Keratinocyte (primary cell): ENCODE measurements at regions not wholly inside any gene's neighbourhood (a gene's known extent, or its start where the extent isn't known, plus 50 kb on each side); places are given as distances from the start of the nearest gene placed in this dataset.

Source experiments
- DNase-seq: peaks from one replicate; pipeline ENCODE4 v3.0.0-alpha.2; 2011; ENCODE audit warnings: low read depth, missing footprints, low spot score
- FAIRE-seq: peaks from 2 replicates; lab custom pipeline; 2011; peaks lifted over from hg19 to GRCh38; lab: Jason Lieb, UNC
- H2AFZ ChIP-seq: 2 replicates; pipeline ENCODE4 v1.6.0; 2012; ENCODE audit warnings: low read length, control low read depth, inconsistent platforms; ENCODE audit not compliant: control insufficient read depth
- H3K27ac ChIP-seq: 2 replicates; pipeline ENCODE4 v1.5.1; 2011; ENCODE audit warnings: low read length; ENCODE audit not compliant: control insufficient read depth, insufficient read depth
- H3K27me3 ChIP-seq: 3 replicates; pipeline ENCODE4 v1.6.0; 2011; ENCODE audit warnings: low read length; ENCODE audit not compliant: control insufficient read depth, insufficient read depth; ENCODE audit errors: extremely low read depth
- H3K36me3 ChIP-seq, 2 experiments: 2 replicates in 1 of 2; 3 replicates in 1 of 2; pipeline ENCODE4 v1.5.1; 2011; ENCODE audit warnings: low read length in 2 of 2, mild to moderate bottlenecking in 1 of 2; ENCODE audit not compliant: control insufficient read depth in 2 of 2, insufficient read depth in 2 of 2; ENCODE audit errors: extremely low read depth in 1 of 2
- H3K4me1 ChIP-seq: 3 replicates; pipeline ENCODE4 v1.5.1; 2011; ENCODE audit warnings: low read length; ENCODE audit not compliant: control insufficient read depth, insufficient read depth; ENCODE audit errors: extremely low read depth
- H3K4me2 ChIP-seq: 3 replicates; pipeline ENCODE4 v1.6.0; 2011; ENCODE audit warnings: low read depth, low read length; ENCODE audit not compliant: control insufficient read depth, insufficient read depth; ENCODE audit errors: extremely low read depth
- H3K4me3 ChIP-seq, 3 experiments: fragments of 200-600 bp in 1 of 3; sonication (generic) in 1 of 3; 2 replicates in 2 of 3; 3 replicates in 1 of 3; pipeline ENCODE4 v1.5.1; 2011 to 2016; ENCODE audit warnings: low read length in 3 of 3, mild to moderate bottlenecking in 3 of 3, control low read depth in 2 of 3, inconsistent platforms in 1 of 3, low read depth in 1 of 3, mixed read lengths in 1 of 3, mixed run types in 1 of 3, moderate library complexity in 1 of 3; ENCODE audit not compliant: control insufficient read depth in 2 of 3, insufficient read depth in 2 of 3; ENCODE audit errors: extremely low read depth in 1 of 3
- H3K79me2 ChIP-seq: 2 replicates; pipeline ENCODE4 v1.6.0; 2012; ENCODE audit warnings: low read length; ENCODE audit not compliant: control insufficient read depth, insufficient read depth
- H3K9ac ChIP-seq: 3 replicates; pipeline ENCODE4 v1.6.0; 2011; ENCODE audit warnings: low read length; ENCODE audit not compliant: control insufficient read depth, insufficient read depth; ENCODE audit errors: extremely low read depth
- H3K9me1 ChIP-seq: 3 replicates; pipeline ENCODE4 v1.6.0; 2011; ENCODE audit warnings: low read length; ENCODE audit not compliant: control insufficient read depth, insufficient read depth; ENCODE audit errors: extremely low read depth
- H3K9me3 ChIP-seq: 2 replicates; pipeline ENCODE4 v1.5.1; 2012; ENCODE audit warnings: low read depth, low read length; ENCODE audit not compliant: control insufficient read depth
- H4K20me1 ChIP-seq: 3 replicates; pipeline ENCODE4 v1.6.0; 2011; ENCODE audit warnings: low read length; ENCODE audit not compliant: control insufficient read depth, insufficient read depth; ENCODE audit errors: extremely low read depth
- EZH2 ChIP-seq: IDR thresholded peaks from one replicate; pipeline ENCODE4 v1.6.1; 2012; ENCODE audit warnings: inconsistent platforms, mild to moderate bottlenecking, low read length, moderate library complexity
- dilution Hi-C: fragments of 300-500 bp; cut with MboI; formaldehyde crosslinking; loops from one replicate; pipeline ENCODE4 v1.7.0; 2020; ENCODE audit warnings: low sequenced_read_pairs; ENCODE audit not compliant: extremely low pct_ligation_motif_present
- TF ChIP-seq, protein P1 (sequence below), 3 experiments: IDR thresholded peaks in 1 of 3; conservative IDR thresholded peaks in 1 of 3; optimal IDR thresholded peaks in 1 of 3; 2 replicates in 2 of 3; 3 replicates in 1 of 3; pipeline versions ENCODE3 to v1.5.1; 2011; ENCODE audit warnings: low read length in 3 of 3, mild to moderate bottlenecking in 3 of 3, moderate library complexity in 2 of 3, control low read depth in 1 of 3, inconsistent platforms in 1 of 3; ENCODE audit not compliant: insufficient read depth in 2 of 3; ENCODE audit errors: extremely low read depth in 1 of 3

DNA sequence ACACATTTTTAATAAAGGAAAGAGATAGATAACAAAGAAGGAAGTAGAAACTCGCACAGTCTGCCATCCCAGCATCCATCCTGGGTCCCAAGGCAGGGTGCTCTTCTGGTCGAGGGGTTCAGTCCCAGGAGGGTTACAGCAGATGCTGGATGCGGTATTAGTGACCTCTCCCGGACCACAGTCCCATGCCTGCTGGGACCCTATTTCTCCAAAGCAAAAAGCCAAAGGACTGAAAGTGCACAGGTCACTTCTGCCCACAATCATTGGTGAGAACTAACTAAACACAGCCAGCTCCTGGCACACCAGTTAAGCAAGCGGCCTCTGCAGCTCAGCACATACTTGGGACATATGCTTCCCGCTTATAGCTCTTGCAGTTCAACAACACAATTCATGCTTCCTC is 96.1 kb upstream of the HABP2 start:
- no peaks in the 10 kb centered on the region for H3K9me1 ChIP-seq
- dilution Hi-C loops, result no loop called here
- no peaks in the 10 kb centered on the region for H3K4me1 ChIP-seq
- no peaks in the 10 kb centered on the region for H3K36me3 ChIP-seq
- TF ChIP-seq EZH2, result no peak
- TF ChIP-seq, protein P1, sequence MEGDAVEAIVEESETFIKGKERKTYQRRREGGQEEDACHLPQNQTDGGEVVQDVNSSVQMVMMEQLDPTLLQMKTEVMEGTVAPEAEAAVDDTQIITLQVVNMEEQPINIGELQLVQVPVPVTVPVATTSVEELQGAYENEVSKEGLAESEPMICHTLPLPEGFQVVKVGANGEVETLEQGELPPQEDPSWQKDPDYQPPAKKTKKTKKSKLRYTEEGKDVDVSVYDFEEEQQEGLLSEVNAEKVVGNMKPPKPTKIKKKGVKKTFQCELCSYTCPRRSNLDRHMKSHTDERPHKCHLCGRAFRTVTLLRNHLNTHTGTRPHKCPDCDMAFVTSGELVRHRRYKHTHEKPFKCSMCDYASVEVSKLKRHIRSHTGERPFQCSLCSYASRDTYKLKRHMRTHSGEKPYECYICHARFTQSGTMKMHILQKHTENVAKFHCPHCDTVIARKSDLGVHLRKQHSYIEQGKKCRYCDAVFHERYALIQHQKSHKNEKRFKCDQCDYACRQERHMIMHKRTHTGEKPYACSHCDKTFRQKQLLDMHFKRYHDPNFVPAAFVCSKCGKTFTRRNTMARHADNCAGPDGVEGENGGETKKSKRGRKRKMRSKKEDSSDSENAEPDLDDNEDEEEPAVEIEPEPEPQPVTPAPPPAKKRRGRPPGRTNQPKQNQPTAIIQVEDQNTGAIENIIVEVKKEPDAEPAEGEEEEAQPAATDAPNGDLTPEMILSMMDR (optimal IDR thresholded peaks at IDR 0.05 in 1 of 3, IDR thresholded peaks at IDR 0.05 in 1 of 3, conservative IDR thresholded peaks at IDR 0.05 in 1 of 3; ENCODE audit: extremely low read depth in 1 of 3, insufficient read depth in 2 of 3, low read length in 3 of 3), result no peak
- peaks cover 6% of the 10 kb centered on the region for H3K27me3 ChIP-seq
- H3K9me3 ChIP-seq, result no peaks in the 10 kb centered on the region
- no peaks in the 10 kb centered on the region for H3K79me2 ChIP-seq
- H3K4me2 ChIP-seq, result no peak overlapping the region
- no peak for FAIRE-seq
- H4K20me1 ChIP-seq, result no peaks in the 10 kb centered on the region
- H3K27ac ChIP-seq, result no peak overlapping the region
- H2AFZ ChIP-seq, result no peak overlapping the region
- no peak overlapping the region for H3K4me3 ChIP-seq
- H3K9ac ChIP-seq, result no peak overlapping the region
- no peak for DNase-seq

DNA sequence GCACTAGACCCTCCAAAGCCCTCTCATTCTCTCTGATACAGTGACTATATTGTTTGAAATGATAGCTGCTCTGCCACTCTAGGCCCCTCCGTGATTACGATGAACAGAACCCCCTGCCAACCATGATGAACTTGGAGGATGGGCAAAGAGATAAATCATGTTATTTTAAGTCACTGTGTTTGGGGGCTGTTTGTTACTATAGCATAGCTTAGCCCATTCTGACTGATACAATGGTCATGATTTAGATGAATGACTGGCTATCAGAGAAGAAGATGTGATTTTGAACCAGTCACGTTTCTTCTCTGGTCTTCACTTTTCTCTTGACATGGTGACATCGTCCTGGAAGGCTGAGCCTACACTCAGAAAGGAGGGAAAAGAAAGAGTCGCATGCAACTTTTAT is 95.4 kb upstream of the HABP2 start:
- TF ChIP-seq EZH2, result no peak
- TF ChIP-seq, protein P1 (optimal IDR thresholded peaks at IDR 0.05 in 1 of 3, IDR thresholded peaks at IDR 0.05 in 1 of 3, conservative IDR thresholded peaks at IDR 0.05 in 1 of 3; ENCODE audit: extremely low read depth in 1 of 3, insufficient read depth in 2 of 3, low read length in 3 of 3), result no peak
- Histone ChIP-seq H3K27ac (no peak overlapping the region), H2AFZ (no peak overlapping the region), H4K20me1 (no peaks in the 10 kb centered on the region), H3K9ac (no peak overlapping the region), H3K79me2 (no peaks in the 10 kb centered on the region), H3K4me2 (no peak overlapping the region), H3K4me1 (no peaks in the 10 kb centered on the region), H3K9me3 (no peaks in the 10 kb centered on the region), H3K9me1 (no peaks in the 10 kb centered on the region), H3K27me3 (peaks cover 6% of the 10 kb centered on the region), H3K4me3 (no peak overlapping the region), H3K36me3 (no peaks in the 10 kb centered on the region)
- FAIRE-seq, result no peak
- no peak for DNase-seq
- dilution Hi-C loops, result no loop called here
